ENCODE measurements at regions not wholly inside any gene's neighbourhood (a gene's known extent, or its start where the extent isn't known, plus 50 kb on each side); places are given as distances from the start of the nearest gene placed in this dataset.
A peak's percentile ranks its signal among the peaks of the same experiment; 100 is the strongest.

GRCh38 chr7:56188823-56189346, 72.7 kb upstream of the NUPR2 start:
- H3K4me3 ChIP-seq (ENCODE audit: control insufficient read depth, low read depth, low read length): no peak overlapping the region
- no peak for TF ChIP-seq CTCF (conservative IDR thresholded peaks at IDR 0.05; ENCODE audit: control insufficient read depth, insufficient read depth, low read depth, low read length)
- DNase-seq (ENCODE audit: low read depth): no peak

- TF ChIP-seq CTCF (conservative IDR thresholded peaks at IDR 0.05; ENCODE audit: control insufficient read depth, insufficient read depth, low read depth, low read length): no peak
- no peak for DNase-seq (ENCODE audit: low read depth)
- H3K4me3 ChIP-seq (ENCODE audit: control insufficient read depth, low read depth, low read length): no peak overlapping the region
Measured at GRCh38 chr7:56188376-56188775, 72.2 kb upstream of the NUPR2 start.

- H3K4me3 ChIP-seq (ENCODE audit: control insufficient read depth, low read depth, low read length): no peak overlapping the region
- no peak for TF ChIP-seq CTCF (conservative IDR thresholded peaks at IDR 0.05; ENCODE audit: control insufficient read depth, insufficient read depth, low read depth, low read length)
- DNase-seq (ENCODE audit: low read depth): no peak
Measured at GRCh38 chr7:56181010-56181409, 64.8 kb upstream of the NUPR2 start.

- no peak overlapping the region for H3K4me3 ChIP-seq (ENCODE audit: control insufficient read depth, low read depth, low read length)
- TF ChIP-seq CTCF (conservative IDR thresholded peaks at IDR 0.05; ENCODE audit: control insufficient read depth, insufficient read depth, low read depth, low read length): no peak
- DNase-seq (ENCODE audit: low read depth): peak; percentile 1
Measured at GRCh38 chr7:56175771-56176170, 59.6 kb upstream of the NUPR2 start.

GRCh38 chr7:56174875-56175760, 58.9 kb upstream of the NUPR2 start:
- TF ChIP-seq CTCF (conservative IDR thresholded peaks at IDR 0.05; ENCODE audit: control insufficient read depth, insufficient read depth, low read depth, low read length): no peak
- no peak overlapping the region for H3K4me3 ChIP-seq (ENCODE audit: control insufficient read depth, low read depth, low read length)
- no peak for DNase-seq (ENCODE audit: low read depth)

- H3K4me3 ChIP-seq (ENCODE audit: control insufficient read depth, low read depth, low read length): no peak overlapping the region
- no peak for TF ChIP-seq CTCF (conservative IDR thresholded peaks at IDR 0.05; ENCODE audit: control insufficient read depth, insufficient read depth, low read depth, low read length)
- DNase-seq (ENCODE audit: low read depth): no peak
Measured at GRCh38 chr7:56174346-56174874, 58.2 kb upstream of the NUPR2 start.

Measured in fibroblast of mammary gland (primary cell).